Mesendoderm (in vitro differentiated cells): ENCODE measurements at regions not wholly inside any gene's neighbourhood (a gene's known extent, or its start where the extent isn't known, plus 50 kb on each side); places are given as distances from the start of the nearest gene placed in this dataset.

Experiments used
- DNase-seq: peaks from one replicate; pipeline ENCODE4 v3.0.0; 2013
- H2AK5ac ChIP-seq: 2 replicates; pipeline ENCODE4 v1.6.1; 2013; ENCODE audit warnings: low read length, inconsistent platforms
- H2BK120ac ChIP-seq: 2 replicates; pipeline ENCODE4 v1.6.1; 2013; ENCODE audit warnings: low read depth, mild to moderate bottlenecking, low read length, moderate library complexity, mixed read lengths
- H2BK15ac ChIP-seq: replicated peaks from 2 replicates; pipeline ENCODE4 v1.6.1; 2013; ENCODE audit warnings: low read depth, mild to moderate bottlenecking, moderate library complexity
- H2BK5ac ChIP-seq: 2 replicates; pipeline ENCODE4 v1.6.1; 2013; ENCODE audit warnings: low read length, inconsistent platforms
- H3K18ac ChIP-seq: 2 replicates; pipeline ENCODE4 v1.6.1; 2013; ENCODE audit warnings: mild to moderate bottlenecking, low read length, mixed read lengths
- H3K23ac ChIP-seq: one replicate; pipeline ENCODE4 v1.6.1; 2013; ENCODE audit warnings: low read length
- H3K27ac ChIP-seq: 2 replicates; pipeline ENCODE4 v1.5.1; 2013; ENCODE audit warnings: low read depth, mild to moderate bottlenecking, inconsistent platforms, low read length, moderate library complexity
- H3K27me3 ChIP-seq: 2 replicates; pipeline ENCODE4 v1.6.1; 2013; ENCODE audit warnings: low read length, control low read depth, mild to moderate bottlenecking, inconsistent platforms; ENCODE audit not compliant: insufficient read depth, poor library complexity
- H3K36me3 ChIP-seq: 2 replicates; pipeline ENCODE4 v1.6.1; 2013; ENCODE audit warnings: low read length, inconsistent platforms; ENCODE audit not compliant: control insufficient read depth, insufficient read depth
- H3K4ac ChIP-seq: one replicate; pipeline ENCODE4 v1.6.1; 2013; ENCODE audit warnings: low read depth, mild to moderate bottlenecking, low read length, moderate library complexity
- H3K4me1 ChIP-seq: 2 replicates; pipeline ENCODE4 v1.6.1; 2013; ENCODE audit warnings: low read depth, low read length, inconsistent platforms; ENCODE audit not compliant: control insufficient read depth
- H3K4me2 ChIP-seq: 2 replicates; pipeline ENCODE4 v1.6.1; 2013; ENCODE audit warnings: low read length
- H3K4me3 ChIP-seq: 2 replicates; pipeline ENCODE4 v1.5.1; 2013; ENCODE audit warnings: mild to moderate bottlenecking, low read length
- H3K56ac ChIP-seq: one replicate; pipeline ENCODE4 v1.6.1; 2013; ENCODE audit warnings: low read length
- H3K79me1 ChIP-seq: 2 replicates; pipeline ENCODE4 v1.6.1; 2013; ENCODE audit warnings: low read length, inconsistent platforms
- H3K79me2 ChIP-seq: 2 replicates; pipeline ENCODE4 v1.6.1; 2013; ENCODE audit warnings: mild to moderate bottlenecking, low read length; ENCODE audit not compliant: control insufficient read depth, insufficient read depth
- H3K9ac ChIP-seq: 2 replicates; pipeline ENCODE4 v1.6.1; 2013; ENCODE audit warnings: low read length, inconsistent platforms
- H4K5ac ChIP-seq: one replicate; pipeline ENCODE4 v1.6.1; 2013; ENCODE audit warnings: low read length
- H4K8ac ChIP-seq: one replicate; pipeline ENCODE4 v1.6.1; 2013; ENCODE audit warnings: low read depth, mild to moderate bottlenecking, control low read depth, low read length, moderate library complexity
- WGBS: extraction: QIAGEN DNeasy Blood & Tissue Kit; methylation state at CpG from one replicate; pipeline ENCODE4 v1.1.7; 2013; ENCODE audit warnings: low lambda C conversion rate, missing lambda C conversion rate; ENCODE audit not compliant: insufficient coverage; ENCODE audit errors: extremely low coverage; 5-methylcytosine and 5-hydroxymethylcytosine counted together

- H4K8ac ChIP-seq = no peak overlapping the region
- H2BK15ac ChIP-seq = no peak overlapping the region
- no peak overlapping the region for H4K5ac ChIP-seq
- no peak for DNase-seq
- H2BK5ac ChIP-seq = no peak overlapping the region
- no peak overlapping the region for H3K27ac ChIP-seq
- H3K79me2 ChIP-seq = no peaks in the 10 kb centered on the region
- no peaks in the 10 kb centered on the region for H3K79me1 ChIP-seq
- no peak overlapping the region for H3K9ac ChIP-seq
- no peaks in the 10 kb centered on the region for H3K4me1 ChIP-seq
- H3K36me3 ChIP-seq = no peaks in the 10 kb centered on the region
- no peak overlapping the region for H3K18ac ChIP-seq
- H3K4me2 ChIP-seq = no peak overlapping the region
- H3K56ac ChIP-seq = no peak overlapping the region
- no peak overlapping the region for H3K23ac ChIP-seq
- no peak overlapping the region for H3K4me3 ChIP-seq
- no peak overlapping the region for H2BK120ac ChIP-seq
- no CpG with 5 or more reads among the region's 2 CpGs for WGBS
- no peaks in the 10 kb centered on the region for H3K27me3 ChIP-seq
- H2AK5ac ChIP-seq = no peak overlapping the region
- no peak overlapping the region for H3K4ac ChIP-seq
Observed at GRCh38 chr3:159458982-159459381, 529.7 kb upstream of the IL12A start.

- no peak overlapping the region for H3K4ac ChIP-seq
- H4K8ac ChIP-seq = no peak overlapping the region
- no peak overlapping the region for H2BK5ac ChIP-seq
- no peak overlapping the region for H2AK5ac ChIP-seq
- H3K9ac ChIP-seq = no peak overlapping the region
- no peak overlapping the region for H3K4me2 ChIP-seq
- no peak overlapping the region for H2BK15ac ChIP-seq
- no peak overlapping the region for H3K18ac ChIP-seq
- no peak overlapping the region for H3K56ac ChIP-seq
- WGBS = no CpG with 5 or more reads among the region's 4 CpGs
- H3K79me1 ChIP-seq = no peaks in the 10 kb centered on the region
- no peak overlapping the region for H2BK120ac ChIP-seq
- H3K27me3 ChIP-seq = no peaks in the 10 kb centered on the region
- peak; percentile 30 for DNase-seq
- no peak overlapping the region for H4K5ac ChIP-seq
- no peaks in the 10 kb centered on the region for H3K4me1 ChIP-seq
- no peak overlapping the region for H3K27ac ChIP-seq
- no peak overlapping the region for H3K4me3 ChIP-seq
- no peaks in the 10 kb centered on the region for H3K36me3 ChIP-seq
- no peaks in the 10 kb centered on the region for H3K79me2 ChIP-seq
- no peak overlapping the region for H3K23ac ChIP-seq
Observed at GRCh38 chr3:159472611-159473010, 516.0 kb upstream of the IL12A start.

DNA sequence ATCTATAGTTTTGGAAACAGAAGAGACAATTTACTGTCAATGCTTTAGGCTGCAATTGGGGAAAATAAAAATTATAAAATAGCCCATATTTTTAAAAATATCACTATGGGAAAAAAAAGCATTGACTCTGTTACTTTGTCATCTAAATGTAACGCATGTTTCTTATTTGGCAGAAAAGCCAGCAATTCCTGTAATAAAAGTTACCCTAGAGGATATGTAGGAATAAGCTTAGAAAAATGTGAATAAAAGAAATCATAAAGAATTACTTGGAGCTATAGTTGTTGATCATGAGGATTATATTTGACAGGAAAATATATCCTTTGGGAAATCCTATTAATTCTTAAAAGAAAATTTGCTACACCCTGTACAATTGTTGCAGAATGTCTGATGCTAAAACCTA lies 515.4 kb upstream of the IL12A start:
- no peak overlapping the region for H2BK120ac ChIP-seq
- no peak overlapping the region for H3K23ac ChIP-seq
- H3K4me2 ChIP-seq = no peak overlapping the region
- H3K4ac ChIP-seq = no peak overlapping the region
- H3K79me1 ChIP-seq = no peaks in the 10 kb centered on the region
- no peak overlapping the region for H3K56ac ChIP-seq
- no peak for DNase-seq
- H3K4me3 ChIP-seq = no peak overlapping the region
- H3K18ac ChIP-seq = no peak overlapping the region
- H3K27me3 ChIP-seq = no peaks in the 10 kb centered on the region
- H2BK15ac ChIP-seq = no peak overlapping the region
- no peak overlapping the region for H2BK5ac ChIP-seq
- WGBS = no CpG with 5 or more reads among the region's 1 CpG
- H3K4me1 ChIP-seq = no peaks in the 10 kb centered on the region
- no peak overlapping the region for H3K9ac ChIP-seq
- H4K8ac ChIP-seq = no peak overlapping the region
- no peak overlapping the region for H2AK5ac ChIP-seq
- no peaks in the 10 kb centered on the region for H3K36me3 ChIP-seq
- no peak overlapping the region for H4K5ac ChIP-seq
- no peak overlapping the region for H3K27ac ChIP-seq
- H3K79me2 ChIP-seq = no peaks in the 10 kb centered on the region

DNA sequence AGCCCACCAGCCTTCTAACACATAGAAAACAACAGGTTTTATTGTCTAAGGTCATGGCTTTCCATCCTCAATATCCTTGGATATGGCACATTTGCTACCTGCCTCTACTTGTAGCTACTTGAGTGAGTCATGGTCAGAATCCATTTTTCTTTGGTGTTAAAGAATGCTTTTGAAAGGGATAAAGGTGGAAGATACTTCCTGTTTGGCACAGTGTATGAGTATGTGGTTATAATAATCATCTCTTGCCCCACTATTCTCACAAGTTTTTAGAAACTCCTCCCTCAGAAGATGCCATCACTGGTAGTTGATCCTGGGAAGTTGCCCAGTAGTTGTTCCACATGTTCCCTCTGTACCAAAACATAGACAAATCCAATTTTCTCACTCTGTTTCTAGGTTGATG lies 508.6 kb upstream of the IL12A start:
- no peak overlapping the region for H3K9ac ChIP-seq
- no peak overlapping the region for H2BK5ac ChIP-seq
- no peak overlapping the region for H4K5ac ChIP-seq
- H3K18ac ChIP-seq = no peak overlapping the region
- no peaks in the 10 kb centered on the region for H3K4me1 ChIP-seq
- no peaks in the 10 kb centered on the region for H3K79me2 ChIP-seq
- H2BK120ac ChIP-seq = no peak overlapping the region
- H3K79me1 ChIP-seq = no peaks in the 10 kb centered on the region
- no peak overlapping the region for H4K8ac ChIP-seq
- no peaks in the 10 kb centered on the region for H3K27me3 ChIP-seq
- H3K4ac ChIP-seq = no peak overlapping the region
- H2BK15ac ChIP-seq = no peak overlapping the region
- no peaks in the 10 kb centered on the region for H3K36me3 ChIP-seq
- DNase-seq = no peak
- no peak overlapping the region for H3K4me2 ChIP-seq
- H3K23ac ChIP-seq = no peak overlapping the region
- H3K27ac ChIP-seq = no peak overlapping the region
- H3K56ac ChIP-seq = no peak overlapping the region
- H2AK5ac ChIP-seq = no peak overlapping the region
- no peak overlapping the region for H3K4me3 ChIP-seq

DNA sequence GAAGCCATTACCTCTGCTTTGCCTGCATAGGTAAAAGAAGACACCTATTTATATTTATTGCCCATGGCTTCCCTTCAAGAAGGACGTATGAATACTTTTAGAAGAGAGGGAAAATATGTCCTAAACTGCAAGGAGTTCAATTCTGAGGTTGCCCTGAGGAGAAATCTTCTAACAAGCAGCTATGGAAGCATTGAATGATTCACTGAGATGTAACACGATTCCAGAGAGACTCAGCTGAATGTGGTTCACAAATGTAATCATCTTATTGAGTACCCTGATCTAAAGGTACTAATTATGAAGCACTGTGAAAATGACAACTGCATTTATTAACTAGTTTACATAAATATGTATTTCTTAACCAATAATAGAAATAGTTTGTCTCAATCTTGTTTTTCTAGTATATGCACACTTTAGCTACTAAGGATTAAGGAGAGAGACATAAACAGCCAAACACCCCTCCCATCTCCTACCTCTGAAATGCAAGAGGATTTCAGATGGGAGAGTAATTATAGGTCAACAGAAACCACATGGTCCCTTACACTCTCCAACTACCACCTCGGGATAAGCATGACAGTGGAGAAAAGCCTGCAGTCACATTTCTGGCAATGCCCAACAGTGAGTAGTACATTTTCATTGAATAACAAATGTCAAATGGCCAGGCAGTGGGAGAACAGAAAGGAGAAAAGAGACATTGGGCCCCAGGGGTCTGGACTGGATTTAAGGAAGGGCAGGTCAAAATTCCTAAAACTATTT lies 506.2 kb upstream of the IL12A start:
- no CpG with 5 or more reads among the region's 3 CpGs for WGBS
- no peak overlapping the region for H3K4me3 ChIP-seq
- no peaks in the 10 kb centered on the region for H3K36me3 ChIP-seq
- no peak overlapping the region for H3K18ac ChIP-seq
- no peak overlapping the region for H2BK120ac ChIP-seq
- H3K23ac ChIP-seq = no peak overlapping the region
- peak; percentile 57 for DNase-seq
- no peak overlapping the region for H2BK5ac ChIP-seq
- H3K4ac ChIP-seq = no peak overlapping the region
- H2AK5ac ChIP-seq = no peak overlapping the region
- H4K8ac ChIP-seq = no peak overlapping the region
- no peak overlapping the region for H2BK15ac ChIP-seq
- no peak overlapping the region for H3K56ac ChIP-seq
- no peaks in the 10 kb centered on the region for H3K4me1 ChIP-seq
- H3K27me3 ChIP-seq = no peaks in the 10 kb centered on the region
- H3K9ac ChIP-seq = no peak overlapping the region
- no peaks in the 10 kb centered on the region for H3K79me1 ChIP-seq
- H4K5ac ChIP-seq = no peak overlapping the region
- H3K27ac ChIP-seq = no peak overlapping the region
- no peak overlapping the region for H3K4me2 ChIP-seq
- H3K79me2 ChIP-seq = no peaks in the 10 kb centered on the region

- Histone ChIP-seq H3K4me1 (no peaks in the 10 kb centered on the region), H3K4ac (no peak overlapping the region), H3K36me3 (no peaks in the 10 kb centered on the region), H2AK5ac (no peak overlapping the region), H3K79me1 (no peaks in the 10 kb centered on the region), H4K8ac (no peak overlapping the region), H3K56ac (no peak overlapping the region), H3K4me2 (no peak overlapping the region), H3K9ac (no peak overlapping the region), H3K79me2 (no peaks in the 10 kb centered on the region), H3K27me3 (no peaks in the 10 kb centered on the region), H3K23ac (no peak overlapping the region), H3K4me3 (no peak overlapping the region), H4K5ac (no peak overlapping the region), H3K27ac (no peak overlapping the region), H2BK5ac (no peak overlapping the region), H3K18ac (no peak overlapping the region), H2BK15ac (no peak overlapping the region), H2BK120ac (no peak overlapping the region)
- WGBS = no CpG with 5 or more reads among the region's 5 CpGs
- no peak for DNase-seq
Observed at GRCh38 chr3:159482994-159483367, 505.7 kb upstream of the IL12A start.
